Activated CD8-positive, alpha-beta memory T cell treated with anti-CD3 and anti-CD28 coated beads for 48 hours (primary cell): ENCODE measurements at regions not wholly inside any gene's neighbourhood (a gene's known extent, or its start where the extent isn't known, plus 50 kb on each side); places are given as distances from the start of the nearest gene placed in this dataset.
"Not testable (repeated sequence)": the region's sequence is repeated elsewhere in the genome, so short reads cannot be mapped to it uniquely, and the experiment has no call there.

Source experiments
- DNase-seq, 3 experiments: peaks; one replicate each; pipeline ENCODE4 v3.0.0-alpha.2; 2020; ENCODE audit warnings: low read depth in 2 of 3, low spot score in 2 of 3

- no peak for DNase-seq
Observed at GRCh38 chrX:40885989-40886388, 150.6 kb upstream of the MED14 start.

GRCh38 chrX:40887476-40887875, 152.1 kb upstream of the MED14 start:
- DNase-seq = no peak

- no peak for DNase-seq
Observed at GRCh38 chrX:40891798-40892197, 156.5 kb upstream of the MED14 start.

- DNase-seq = no peak
Observed at GRCh38 chrX:40893251-40893910, 158.0 kb upstream of the MED14 start.

- DNase-seq = no peak
Observed at GRCh38 chrX:40895246-40895645, 159.9 kb upstream of the MED14 start.

- no peak for DNase-seq
Observed at GRCh38 chrX:40897718-40898270, 162.5 kb upstream of the MED14 start.

GRCh38 chrX:40904739-40905138, 169.4 kb upstream of the MED14 start:
- DNase-seq = not testable (repeated sequence)

GRCh38 chrX:40908026-40908425, 172.7 kb upstream of the MED14 start:
- DNase-seq = no peak

GRCh38 chrX:40908857-40909475, 173.6 kb upstream of the MED14 start:
- no peak for DNase-seq

GRCh38 chrX:40912166-40912565, 173.1 kb upstream of the USP9X start:
- no peak for DNase-seq

GRCh38 chrX:40912576-40912975, 172.7 kb upstream of the USP9X start:
- no peak for DNase-seq

GRCh38 chrX:40920351-40920750, 164.9 kb upstream of the USP9X start:
- DNase-seq = no peak

- no peak for DNase-seq
Observed at GRCh38 chrX:40922307-40922706, 162.9 kb upstream of the USP9X start.

GRCh38 chrX:40926739-40927427, 158.4 kb upstream of the USP9X start:
- DNase-seq = not testable (repeated sequence)

- DNase-seq = no peak
Observed at GRCh38 chrX:40928076-40928475, 157.2 kb upstream of the USP9X start.

GRCh38 chrX:40931921-40932320, 153.3 kb upstream of the USP9X start:
- DNase-seq = no peak

GRCh38 chrX:40933132-40933705, 152.0 kb upstream of the USP9X start:
- DNase-seq = no peak

GRCh38 chrX:40933706-40934425, 151.4 kb upstream of the USP9X start:
- no peak for DNase-seq

GRCh38 chrX:40936827-40937226, 148.4 kb upstream of the USP9X start:
- DNase-seq = no peak

- no peak for DNase-seq
Observed at GRCh38 chrX:40938423-40938822, 146.8 kb upstream of the USP9X start.

GRCh38 chrX:40943093-40943641, 142.1 kb upstream of the USP9X start:
- DNase-seq = no peak
